Sciatic nerve (tissue), 2 donors: ENCODE measurements at regions not wholly inside any gene's neighbourhood (a gene's known extent, or its start where the extent isn't known, plus 50 kb on each side); places are given as distances from the start of the nearest gene placed in this dataset.
"Not testable (repeated sequence)": the region's sequence is repeated elsewhere in the genome, so short reads cannot be mapped to it uniquely, and the experiment has no call there.

ENCODE experiments used
- ATAC-seq: fragments of 200-7000 bp; cut with Tn5 transposase; one replicate; pipeline ENCODE4 v1.9.1; 2020; ENCODE audit warnings: mild to moderate bottlenecking, moderate library complexity
- DNase-seq: peaks from one replicate; pipeline ENCODE4 v3.0.0-alpha.2; 2020; ENCODE audit warnings: low spot score
- intact Hi-C: fragments of 100-400 bp; cut with DNase I; formaldehyde crosslinking; loops from one replicate; pipeline ENCODE4 v1.14.2; 2022
- donor health status: DM: no; HTN: no; CAD: no.
- donor health status: DM: no; HTN: no; CAD: no.

- ATAC-seq: no peak
These were observed 170.4 kb upstream of the SPTLC3 start for GRCh38 chr20:12838261-12838866.

GRCh38 chr20:12847872-12848271 is 160.9 kb upstream of the SPTLC3 start:
- DNase-seq (no peak), ATAC-seq (no peak)
- intact Hi-C loops: no loop called here

More at GRCh38 chr20:12838261-12838866, 170.4 kb upstream of the SPTLC3 start:
- DNase-seq: no peak
- intact Hi-C loops: loop anchor here (10.0 kb wide), 1 partner anchor 56 kb away; no protein-coding TSS in a partner anchor

GRCh38 chr20:12849225-12849910 is 159.4 kb upstream of the SPTLC3 start:
- DNase-seq: no peak
- no peak for ATAC-seq
- intact Hi-C loops: no loop called here

GRCh38 chr20:12857643-12858042 is 151.1 kb upstream of the SPTLC3 start:
- intact Hi-C loops, DNase-seq, ATAC-seq: not testable (repeated sequence)

- ATAC-seq (no peak), DNase-seq (no peak)
- intact Hi-C loops: no loop called here
These were observed 148.0 kb upstream of the SPTLC3 start for GRCh38 chr20:12860619-12861247.

- ATAC-seq: no peak
- intact Hi-C loops: no loop called here
- DNase-seq: no peak
These were observed 139.1 kb upstream of the SPTLC3 start for GRCh38 chr20:12869669-12870068.

- ATAC-seq (no peak), DNase-seq (no peak)
- intact Hi-C loops: no loop called here
These were observed 138.2 kb upstream of the SPTLC3 start for GRCh38 chr20:12870588-12870987.

GRCh38 chr20:12874933-12875332 is 133.8 kb upstream of the SPTLC3 start:
- no peak for ATAC-seq
- intact Hi-C loops: no loop called here
- no peak for DNase-seq

GRCh38 chr20:12875510-12875909 is 133.3 kb upstream of the SPTLC3 start:
- intact Hi-C loops: no loop called here
- ATAC-seq (no peak), DNase-seq (no peak)

GRCh38 chr20:12882832-12883506 is 125.8 kb upstream of the SPTLC3 start:
- intact Hi-C loops: no loop called here
- DNase-seq (no peak), ATAC-seq (no peak)

GRCh38 chr20:12883507-12883885 is 125.3 kb upstream of the SPTLC3 start:
- intact Hi-C loops: no loop called here

GRCh38 chr20:12886618-12887363 is 122.0 kb upstream of the SPTLC3 start:
- ATAC-seq: no peak
- intact Hi-C loops: no loop called here
- DNase-seq: no peak

More at GRCh38 chr20:12883507-12883885, 125.3 kb upstream of the SPTLC3 start:
- ATAC-seq: no peak
- DNase-seq: no peak

GRCh38 chr20:12891643-12892042 is 117.1 kb upstream of the SPTLC3 start:
- ATAC-seq (no peak), DNase-seq (no peak)
- intact Hi-C loops: loop anchor here (10.0 kb wide), 1 partner anchor 57 kb away; no protein-coding TSS in a partner anchor

GRCh38 chr20:12893019-12893418 is 115.8 kb upstream of the SPTLC3 start:
- ATAC-seq: no peak
- no peak for DNase-seq
- intact Hi-C loops: loop anchor here (10.0 kb wide), 1 partner anchor 58 kb away; no protein-coding TSS in a partner anchor

GRCh38 chr20:12893653-12894052 is 115.1 kb upstream of the SPTLC3 start:
- DNase-seq (no peak), ATAC-seq (no peak)
- intact Hi-C loops: loop anchor here (10.0 kb wide), 1 partner anchor 59 kb away; no protein-coding TSS in a partner anchor

- no peak for ATAC-seq
- DNase-seq: no peak
- intact Hi-C loops: loop anchor here (10.0 kb wide), 1 partner anchor 59 kb away; no protein-coding TSS in a partner anchor
These were observed 114.7 kb upstream of the SPTLC3 start for GRCh38 chr20:12894089-12894488.

GRCh38 chr20:12896180-12896579 is 112.6 kb upstream of the SPTLC3 start:
- intact Hi-C loops: loop anchor here (10.0 kb wide), 1 partner anchor 61 kb away; no protein-coding TSS in a partner anchor
- DNase-seq (no peak), ATAC-seq (no peak)

GRCh38 chr20:12902992-12903391 is 105.8 kb upstream of the SPTLC3 start:
- intact Hi-C loops: no loop called here
- DNase-seq (no peak), ATAC-seq (no peak)

- ATAC-seq (no peak), DNase-seq (no peak)
- intact Hi-C loops: no loop called here
These were observed 102.4 kb upstream of the SPTLC3 start for GRCh38 chr20:12906361-12906760.
